GM20000 (cell line): ENCODE measurements at regions not wholly inside any gene's neighbourhood (a gene's known extent, or its start where the extent isn't known, plus 50 kb on each side); places are given as distances from the start of the nearest gene placed in this dataset.

Source experiments
- DNase-seq: peaks from one replicate; pipeline ENCODE4 v3.0.0; 2012; ENCODE audit warnings: low spot score
- CTCF ChIP-seq: IDR thresholded peaks from 2 replicates; pipeline ENCODE4 v1.5.1; 2012; ENCODE audit warnings: mild to moderate bottlenecking, control low read depth; ENCODE audit errors: extremely low read depth, missing control alignments

- TF ChIP-seq CTCF = no peak
- no peak for DNase-seq
Measured at GRCh38 chr1:47621483-47621882, 183.6 kb downstream of the FOXD2 start.

GRCh38 chr1:47621977-47622376 lies 184.1 kb downstream of the FOXD2 start:
- DNase-seq = no peak
- TF ChIP-seq CTCF = no peak

GRCh38 chr1:47622776-47623556 lies 185.1 kb downstream of the FOXD2 start:
- no peak for TF ChIP-seq CTCF
- DNase-seq = no peak

- TF ChIP-seq CTCF = no peak
- DNase-seq = no peak
Measured at GRCh38 chr1:47623557-47623940, 185.7 kb downstream of the FOXD2 start.

GRCh38 chr1:47624531-47624930 lies 186.7 kb downstream of the FOXD2 start:
- no peak for TF ChIP-seq CTCF
- DNase-seq = no peak

GRCh38 chr1:47627016-47627415 lies 189.2 kb downstream of the FOXD2 start:
- DNase-seq = no peak
- TF ChIP-seq CTCF = no peak

- no peak for DNase-seq
- no peak for TF ChIP-seq CTCF
Measured at GRCh38 chr1:47627471-47628370, 189.9 kb downstream of the FOXD2 start.
